Activated naive CD4-positive, alpha-beta T cell treated with Interleukin-2 at 50 U/mL for 16 hours (primary cell): ENCODE measurements at regions not wholly inside any gene's neighbourhood (a gene's known extent, or its start where the extent isn't known, plus 50 kb on each side); places are given as distances from the start of the nearest gene placed in this dataset.

Experiments
- DNase-seq: peaks from one replicate; pipeline ENCODE4 v3.0.0-alpha.2; 2020

- no peak for DNase-seq
Observed at GRCh38 chr10:62721687-62722086, 82.8 kb upstream of the ADO start.

- DNase-seq, result no peak
Observed at GRCh38 chr10:62723375-62723774, 81.1 kb upstream of the ADO start.

- peak; percentile 15 for DNase-seq
Observed at GRCh38 chr10:62724465-62724864, 80.1 kb upstream of the ADO start.

GRCh38 chr10:62726142-62726541 lies 78.4 kb upstream of the ADO start:
- peak; percentile 83 for DNase-seq

GRCh38 chr10:62726638-62727037 lies 77.9 kb upstream of the ADO start:
- no peak for DNase-seq

- no peak for DNase-seq
Observed at GRCh38 chr10:62727934-62728333, 76.6 kb upstream of the ADO start.

- DNase-seq, result peak; percentile 23
Observed at GRCh38 chr10:62728479-62728878, 76.0 kb upstream of the ADO start.

- DNase-seq, result peak; percentile 63
Observed at GRCh38 chr10:62732841-62733653, 71.5 kb upstream of the ADO start.

GRCh38 chr10:62733654-62734293 lies 70.7 kb upstream of the ADO start:
- DNase-seq, result no peak

- DNase-seq, result no peak
Observed at GRCh38 chr10:62734781-62735463, 69.6 kb upstream of the ADO start.

- peak; percentile 27 for DNase-seq
Observed at GRCh38 chr10:62735464-62736167, 68.9 kb upstream of the ADO start.

- DNase-seq, result no peak
Observed at GRCh38 chr10:62736168-62736546, 68.4 kb upstream of the ADO start.

- no peak for DNase-seq
Observed at GRCh38 chr10:62738916-62739315, 65.6 kb upstream of the ADO start.

GRCh38 chr10:62740885-62741745 lies 63.4 kb upstream of the ADO start:
- no peak for DNase-seq

- DNase-seq, result no peak
Observed at GRCh38 chr10:62741996-62742395, 62.5 kb upstream of the ADO start.

GRCh38 chr10:62742536-62743061 lies 61.9 kb upstream of the ADO start:
- DNase-seq, result no peak

- DNase-seq, result no peak
Observed at GRCh38 chr10:62744136-62744535, 60.4 kb upstream of the ADO start.

GRCh38 chr10:62745581-62745980 lies 58.9 kb upstream of the ADO start:
- DNase-seq, result no peak

GRCh38 chr10:62746951-62747729 lies 57.4 kb upstream of the ADO start:
- no peak for DNase-seq

GRCh38 chr10:62748386-62748785 lies 56.1 kb upstream of the ADO start:
- DNase-seq, result no peak

GRCh38 chr10:62749093-62749683 lies 55.3 kb upstream of the ADO start:
- DNase-seq, result peak; percentile 15
